D341Med (cell line): ENCODE measurements at regions not wholly inside any gene's neighbourhood (a gene's known extent, or its start where the extent isn't known, plus 50 kb on each side); places are given as distances from the start of the nearest gene placed in this dataset.

ENCODE experiments used
- DNase-seq: peaks from one replicate; pipeline ENCODE4 v3.0.0; 2012; ENCODE audit warnings: low spot score

DNA sequence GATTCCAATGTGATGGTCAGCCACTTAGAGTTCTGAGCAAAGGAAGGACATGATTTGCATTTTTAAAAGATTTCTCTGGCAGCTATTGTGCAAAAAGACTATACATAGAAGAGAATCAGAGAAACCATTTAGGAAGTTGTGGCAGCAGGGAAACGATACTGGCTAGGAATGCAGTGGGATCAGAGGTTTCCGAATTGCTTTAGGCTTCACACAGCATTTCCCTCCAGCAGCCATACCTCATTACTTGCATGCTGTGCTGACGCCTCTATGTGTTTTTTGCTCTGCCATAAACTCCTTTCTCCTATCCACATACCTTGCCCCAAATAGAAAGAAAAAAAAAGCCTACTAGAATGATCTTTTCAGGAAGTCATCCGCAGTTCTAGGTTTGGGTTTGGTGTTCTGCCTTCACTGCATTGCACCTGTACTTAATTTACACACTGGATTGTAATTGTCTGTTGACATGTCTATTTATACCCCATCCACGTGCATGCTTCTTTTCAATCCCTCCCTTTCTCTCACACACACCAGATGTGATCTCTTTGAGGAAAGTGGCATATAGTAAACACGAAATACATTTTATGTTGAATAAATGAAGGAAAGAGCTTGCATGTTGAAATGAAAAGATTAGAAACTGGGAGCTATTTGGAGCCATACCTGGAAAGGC lies 860.3 kb upstream of the SEMA6D start:
- no peak for DNase-seq

DNA sequence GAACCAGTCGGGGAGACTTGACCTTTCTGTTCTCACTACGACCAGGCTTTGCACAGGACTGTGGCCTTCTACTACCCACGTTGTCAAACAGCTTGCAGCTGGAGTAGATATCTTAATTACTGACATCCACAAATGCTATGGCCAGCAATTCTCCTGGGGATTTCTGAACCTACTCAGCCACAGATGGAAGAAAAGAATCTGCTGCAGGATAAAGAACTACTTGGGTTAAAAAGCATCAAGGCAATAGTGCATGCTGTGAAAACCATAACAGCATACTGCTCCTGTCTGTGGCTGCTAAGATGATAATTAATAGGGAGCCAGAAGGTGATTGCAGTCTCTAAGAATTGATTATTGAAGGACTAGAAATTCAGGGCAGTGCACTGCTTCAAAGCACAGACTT lies 859.2 kb upstream of the SEMA6D start:
- DNase-seq = peak; percentile 35

DNA sequence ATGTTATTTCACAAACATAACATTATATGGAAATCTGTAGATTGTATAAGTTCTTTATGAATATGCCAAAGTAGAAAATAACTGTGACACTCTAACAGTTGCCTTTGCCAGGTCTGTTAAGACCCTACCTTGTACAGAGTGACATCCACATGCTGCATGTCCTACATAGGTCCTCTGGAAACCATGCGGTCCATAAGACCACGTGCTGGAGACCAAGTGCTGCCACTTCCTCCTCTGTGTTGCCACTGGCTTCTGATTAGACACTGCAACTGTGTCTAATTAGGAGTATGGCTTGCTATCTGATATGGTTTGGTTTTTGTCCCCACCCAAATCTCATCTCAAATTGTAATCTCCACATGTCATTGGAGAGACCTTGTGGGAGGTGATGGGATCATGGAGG lies 855.5 kb upstream of the SEMA6D start:
- DNase-seq = no peak

DNA sequence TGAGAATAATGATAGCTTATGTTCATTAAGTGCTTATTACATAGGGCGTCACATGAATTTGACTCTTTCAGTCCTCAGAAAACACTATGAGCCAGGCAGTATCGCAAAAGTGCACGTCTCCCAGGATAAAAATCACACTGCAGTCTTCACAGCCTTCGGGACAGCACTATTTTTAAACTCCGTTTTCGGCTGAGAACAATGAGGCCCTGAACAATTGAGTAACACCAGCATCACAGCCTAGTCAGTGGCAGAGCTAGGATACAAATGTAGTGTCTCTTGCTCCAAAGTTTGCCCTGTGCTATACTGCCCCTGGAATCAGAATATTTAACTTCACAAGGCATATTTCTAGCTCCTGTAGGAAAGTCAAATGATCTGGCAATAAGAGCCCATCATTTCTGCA lies 852.1 kb upstream of the SEMA6D start:
- DNase-seq = no peak

DNA sequence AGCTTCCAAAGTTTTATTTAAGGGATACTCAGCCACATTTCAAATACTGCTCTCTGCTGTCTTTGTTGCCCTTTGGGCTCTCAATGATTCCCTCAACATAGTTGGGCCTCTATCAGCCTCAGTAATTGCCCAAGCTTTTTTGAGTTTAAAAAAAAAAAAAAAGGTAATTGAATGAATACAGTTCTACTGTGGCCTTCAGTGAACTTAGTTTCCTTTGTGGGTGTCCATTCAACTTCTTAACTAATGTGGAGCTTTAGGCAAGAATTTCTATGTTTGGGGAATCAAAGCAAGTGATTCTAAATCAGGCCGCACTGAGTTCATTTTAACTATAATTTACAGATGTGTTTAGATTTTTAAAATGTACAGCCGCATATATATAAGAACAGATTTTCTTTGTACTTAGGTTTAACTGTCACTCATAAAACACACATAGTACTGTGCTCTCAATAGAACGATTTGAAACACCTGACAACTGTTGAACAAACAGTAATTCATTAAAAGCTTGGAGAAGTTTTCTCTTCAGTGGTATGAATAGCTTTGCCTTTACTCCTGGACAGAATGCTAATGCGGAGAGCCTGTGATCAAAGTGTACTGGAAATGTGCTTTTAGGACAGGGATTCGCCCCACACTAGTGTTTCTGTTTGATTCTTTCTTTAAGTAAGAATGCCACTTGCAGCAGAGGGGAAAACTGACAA lies 844.9 kb upstream of the SEMA6D start:
- DNase-seq = no peak

DNA sequence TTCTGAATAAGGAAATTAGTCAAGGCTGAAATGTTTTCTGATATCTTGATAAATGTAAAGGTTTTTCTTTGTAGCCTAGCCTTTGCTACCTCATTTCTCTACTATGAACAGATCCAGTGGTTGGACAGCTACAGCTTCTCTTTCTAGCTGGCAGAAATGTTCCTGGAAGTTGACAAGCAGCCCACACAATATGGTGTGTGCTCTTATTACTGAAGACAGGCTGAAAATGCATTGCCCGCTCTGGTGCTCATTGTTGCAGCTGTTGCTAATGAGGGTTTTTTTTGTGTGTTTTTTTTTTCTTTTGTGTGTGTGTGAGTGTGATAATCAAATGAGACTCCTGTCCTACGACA lies 844.3 kb upstream of the SEMA6D start:
- no peak for DNase-seq

DNA sequence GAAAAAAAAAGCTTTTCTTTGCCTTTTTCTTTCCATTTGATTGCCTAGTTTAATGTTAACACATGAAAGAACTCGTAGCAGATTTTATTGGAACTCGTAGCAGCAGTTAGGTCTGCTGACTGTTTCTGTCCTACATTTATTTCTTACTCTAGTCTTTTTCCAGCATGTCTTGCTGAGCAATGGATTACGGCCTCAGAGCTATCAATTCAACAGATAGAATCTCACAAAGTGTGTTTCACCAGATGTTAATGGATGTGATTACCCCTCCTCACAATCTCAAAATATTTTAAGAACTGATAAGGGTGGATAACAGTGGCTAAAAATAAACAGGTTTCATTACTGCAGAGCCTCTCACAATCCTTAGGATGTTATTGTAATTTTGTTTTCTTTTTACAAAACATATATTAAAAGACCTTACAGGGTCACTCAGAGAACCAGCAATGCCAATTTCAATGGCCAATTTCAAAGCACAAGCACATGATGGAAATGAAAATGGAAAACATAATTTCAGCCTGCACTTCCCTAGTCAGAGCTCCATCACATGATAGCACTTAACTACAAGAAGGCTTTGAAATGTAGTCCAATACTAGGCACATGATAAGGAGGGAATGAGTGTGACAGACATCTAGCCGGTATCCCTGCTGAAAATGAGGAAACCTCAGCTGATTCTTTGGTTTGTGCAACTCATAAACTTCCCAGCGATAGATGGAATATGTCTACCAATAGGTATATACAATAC lies 838.1 kb upstream of the SEMA6D start:
- no peak for DNase-seq

DNA sequence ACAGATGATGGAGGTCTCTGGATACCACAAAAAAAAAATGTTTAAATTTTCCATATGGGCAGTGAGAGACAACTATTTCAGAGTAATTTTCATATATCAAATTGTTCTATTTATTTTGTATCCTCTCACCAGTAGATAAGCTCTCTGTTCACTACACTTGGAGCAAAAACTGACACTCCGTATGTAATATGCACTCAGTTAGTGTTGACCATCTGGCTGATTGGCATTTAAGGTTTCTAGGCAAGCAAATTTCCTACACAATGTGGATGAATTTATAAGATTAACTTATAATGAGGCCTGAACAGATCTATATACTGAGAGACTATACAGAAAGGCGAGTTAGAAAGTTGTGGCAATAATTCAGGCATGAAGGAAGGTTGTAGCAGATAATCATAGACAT lies 836.5 kb upstream of the SEMA6D start:
- DNase-seq = no peak

DNA sequence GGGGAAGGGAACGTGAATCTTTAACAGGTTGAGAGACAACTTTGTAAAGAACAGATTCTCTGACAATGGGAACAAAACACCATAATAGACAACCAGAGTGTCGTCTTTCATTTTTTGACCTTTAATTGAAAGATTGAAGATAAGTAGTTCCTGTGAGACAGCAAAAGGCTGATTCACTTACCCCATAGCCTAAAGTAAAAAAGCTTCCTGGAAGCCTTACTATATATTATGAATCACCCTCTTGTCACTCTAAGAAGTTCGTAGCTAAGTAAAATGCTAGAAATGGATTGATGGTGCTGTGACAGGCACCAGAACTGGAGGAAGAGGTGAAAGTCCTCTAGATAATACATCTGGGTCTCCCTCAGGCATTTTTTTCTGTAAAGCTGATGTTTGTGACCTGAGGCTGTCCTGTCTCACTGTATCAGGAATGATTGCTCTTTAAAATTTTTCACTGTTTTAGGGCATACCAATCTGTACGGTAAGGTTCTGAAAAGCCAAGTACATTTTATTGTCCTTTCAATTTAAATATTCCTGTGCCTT lies 824.6 kb upstream of the SEMA6D start:
- DNase-seq = no peak

DNA sequence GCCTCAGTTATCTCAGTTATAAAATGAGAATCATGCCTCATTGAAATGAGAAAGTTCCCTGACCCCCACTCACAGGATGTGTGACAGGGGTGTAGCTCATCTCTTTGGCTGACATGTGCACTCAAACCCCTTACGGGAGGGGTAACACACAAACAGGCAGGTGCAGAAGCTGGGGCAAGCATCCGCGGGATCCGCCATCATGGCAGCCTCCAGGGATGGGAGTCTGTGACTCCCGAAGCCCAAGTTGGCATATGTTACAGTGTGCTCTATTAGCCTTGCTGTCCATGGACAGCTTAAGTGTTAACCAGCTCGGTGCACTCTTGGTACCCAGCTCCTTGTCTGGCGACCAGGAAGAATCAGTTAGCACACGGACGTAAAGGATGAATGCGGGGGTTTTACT lies 822.7 kb upstream of the SEMA6D start:
- no peak for DNase-seq

DNA sequence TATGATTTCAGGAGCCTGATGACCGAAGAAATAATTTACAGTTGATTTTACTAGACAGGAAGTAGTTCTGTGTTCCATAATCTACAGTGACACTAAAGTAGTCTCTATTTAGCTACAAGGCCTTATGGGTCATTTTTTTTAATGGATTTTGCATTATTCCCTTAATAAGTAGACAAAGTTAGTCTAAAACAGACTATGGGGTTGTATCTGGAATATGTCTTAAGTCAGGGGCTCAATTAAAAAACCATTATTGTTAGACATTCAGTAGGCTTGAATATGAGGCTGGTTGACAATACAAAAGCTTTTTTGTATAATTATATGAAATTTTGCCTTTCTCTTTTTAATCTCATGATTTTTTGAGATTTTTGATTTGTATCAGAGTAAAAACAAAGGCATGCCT lies 820.0 kb upstream of the SEMA6D start:
- DNase-seq = no peak

DNA sequence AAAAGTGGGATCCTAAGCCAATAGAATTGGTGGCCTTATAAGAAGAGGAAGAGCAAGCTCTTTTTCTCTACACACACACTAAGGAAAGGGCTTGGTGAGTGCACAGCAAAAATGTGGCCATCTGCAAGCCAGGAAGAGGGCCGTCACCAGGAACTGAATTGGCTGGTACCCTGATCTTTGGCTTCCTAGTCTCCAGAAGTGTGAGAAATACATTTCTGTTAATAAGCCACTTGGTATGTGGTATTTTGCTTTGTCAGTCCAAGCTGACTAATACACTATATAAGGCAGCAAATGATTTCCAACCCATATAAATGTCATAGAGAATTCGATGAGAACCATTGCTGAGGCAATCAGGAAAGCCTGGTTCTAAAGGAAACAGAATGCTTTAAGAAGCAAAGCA lies 816.3 kb upstream of the SEMA6D start:
- no peak for DNase-seq

DNA sequence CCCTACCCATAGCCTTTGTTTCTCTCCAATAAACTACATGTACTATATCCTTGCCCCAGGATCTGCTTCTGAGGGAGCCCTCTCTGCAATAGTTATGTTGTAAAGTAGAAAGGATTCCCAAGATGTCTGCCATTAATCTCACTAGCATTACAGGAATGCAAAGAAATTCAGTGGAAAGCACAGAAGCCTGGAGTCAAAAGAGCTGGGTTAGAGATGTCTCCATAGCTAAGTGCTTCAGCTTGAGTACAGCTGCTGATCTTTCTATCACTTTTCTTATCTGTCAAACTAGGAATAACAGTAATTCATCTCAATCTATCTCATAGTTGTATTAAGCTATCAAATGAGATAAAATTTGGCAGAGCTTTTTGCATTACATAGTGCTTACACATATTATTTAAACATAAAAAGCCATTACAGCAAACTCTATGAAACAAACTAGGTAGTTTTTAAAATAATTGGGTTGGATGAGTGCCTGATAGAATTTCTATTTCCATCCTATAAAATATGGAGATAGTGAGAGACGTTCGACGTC lies 799.5 kb upstream of the SEMA6D start:
- DNase-seq = no peak

DNA sequence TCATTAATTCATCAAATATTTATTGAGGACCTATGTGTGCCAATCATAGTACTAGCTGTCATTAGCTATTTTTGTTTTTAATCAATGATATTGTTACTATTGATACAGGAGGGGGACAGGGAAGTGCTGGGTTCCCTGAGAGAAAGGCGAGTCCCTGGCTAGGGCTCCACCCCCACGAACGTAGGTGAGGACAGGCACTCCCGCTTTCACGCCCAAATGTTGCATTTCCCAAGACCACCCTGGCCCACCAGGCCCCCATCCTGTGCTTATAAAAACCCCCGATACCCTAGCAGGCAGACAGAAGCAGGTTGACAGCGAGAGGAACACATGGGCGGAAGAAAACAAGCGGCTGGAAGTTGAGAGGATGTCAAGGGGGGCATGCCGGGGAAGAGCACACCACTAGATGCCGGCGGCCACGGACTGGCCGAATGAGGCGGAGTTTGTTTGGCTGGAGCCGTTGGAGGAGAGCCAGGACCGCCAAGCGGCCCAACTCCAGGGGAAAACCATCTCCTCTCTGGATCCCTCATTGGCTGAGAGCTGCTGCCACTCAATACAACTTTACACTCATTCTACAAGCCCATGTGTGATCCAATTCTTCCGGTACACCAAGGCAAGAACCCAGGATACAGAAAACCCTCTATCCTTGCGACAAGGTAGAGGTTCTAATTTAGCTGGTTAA lies 798.7 kb upstream of the SEMA6D start:
- no peak for DNase-seq

DNA sequence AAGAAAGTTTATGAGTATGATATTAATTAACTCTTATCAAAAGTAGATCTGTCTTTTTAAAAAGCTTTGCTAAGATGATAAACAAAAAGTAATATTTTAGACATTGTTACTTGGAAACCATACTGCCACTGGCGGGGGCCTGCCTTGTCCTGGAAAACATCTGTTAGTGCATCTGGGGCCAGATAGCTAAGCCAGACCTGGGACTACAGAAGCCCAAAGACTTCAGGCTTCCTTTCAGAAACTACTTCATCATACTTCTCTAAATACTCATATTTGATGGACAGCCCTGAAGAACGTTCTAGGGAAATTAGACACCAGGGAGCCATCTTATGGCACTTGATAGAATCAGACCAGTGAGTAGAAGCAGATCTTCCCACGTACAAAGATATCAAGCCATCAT lies 795.4 kb upstream of the SEMA6D start:
- no peak for DNase-seq

DNA sequence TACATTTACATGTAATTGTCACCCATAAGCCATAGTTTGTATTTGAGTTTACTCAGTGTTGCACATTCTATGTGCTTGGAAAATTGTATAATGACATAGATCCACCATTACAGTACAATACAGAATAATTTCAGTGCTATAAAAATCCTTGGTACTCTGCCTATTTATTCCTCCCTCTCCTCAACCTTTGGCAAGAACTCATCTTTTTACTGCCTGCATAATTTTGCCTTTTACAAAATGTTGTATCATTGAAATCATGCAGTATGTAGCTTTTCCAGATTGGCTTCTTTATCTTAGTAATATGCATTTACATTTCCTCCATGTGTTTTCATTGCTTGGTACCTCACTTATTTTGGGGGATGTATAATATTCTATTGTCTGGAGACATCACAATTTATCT lies 786.9 kb upstream of the SEMA6D start:
- DNase-seq = no peak

DNA sequence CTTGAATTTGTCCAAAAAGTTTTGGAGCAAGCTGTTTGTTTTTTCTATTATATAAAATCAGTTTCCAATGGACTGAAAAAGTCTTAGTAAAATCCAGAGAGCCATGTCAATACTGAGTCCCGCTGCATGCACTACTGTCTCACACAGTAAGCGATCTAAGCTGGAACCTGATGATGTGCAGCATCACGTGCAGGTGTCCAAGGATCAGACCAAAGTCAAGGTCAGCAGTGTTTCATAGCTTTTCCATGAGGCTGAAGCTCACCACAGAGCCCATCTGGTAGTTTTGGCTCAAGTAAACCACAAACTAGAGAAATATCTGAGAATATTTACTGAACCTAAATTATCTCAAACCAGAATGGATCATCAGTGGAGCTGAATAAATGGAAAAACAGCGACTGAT lies 784.0 kb upstream of the SEMA6D start:
- DNase-seq = no peak

DNA sequence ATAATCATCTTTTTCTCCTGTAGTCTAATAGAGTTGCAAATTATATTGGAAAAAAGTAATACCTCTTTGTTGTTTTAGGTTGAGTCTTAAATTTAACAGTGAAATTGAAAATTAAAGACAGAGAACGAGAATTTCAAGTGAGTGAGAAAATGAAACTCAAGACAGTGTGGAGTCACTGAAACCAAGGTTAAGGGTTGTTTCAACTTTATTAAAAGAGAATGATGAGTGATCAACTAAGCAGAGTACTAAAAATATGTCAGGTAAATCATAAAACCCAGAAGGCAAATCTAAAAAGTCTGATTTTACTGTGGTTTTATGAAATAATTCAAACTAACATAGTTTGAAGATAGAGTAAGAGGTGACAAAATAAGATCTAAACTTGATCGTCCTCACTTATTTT lies 782.5 kb upstream of the SEMA6D start:
- no peak for DNase-seq

DNA sequence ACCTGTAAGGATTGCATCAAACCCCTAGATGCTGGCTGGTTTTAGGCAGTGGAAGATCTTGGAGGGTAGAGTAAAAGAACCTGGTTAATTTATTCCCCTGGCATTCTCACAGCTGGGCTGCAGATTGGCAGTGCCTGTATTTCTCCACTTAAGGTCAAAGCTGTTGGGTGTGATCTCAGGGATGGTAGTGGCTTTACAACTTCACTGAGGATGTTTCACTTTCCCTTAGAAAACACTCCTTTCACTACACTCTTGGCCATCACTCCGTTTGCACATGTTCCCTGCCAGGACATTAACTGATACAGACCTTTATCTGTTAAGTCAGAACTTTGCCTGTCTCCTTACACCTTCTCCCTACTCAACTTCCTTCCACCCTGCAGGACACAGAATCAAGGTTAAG lies 779.1 kb upstream of the SEMA6D start:
- no peak for DNase-seq

DNA sequence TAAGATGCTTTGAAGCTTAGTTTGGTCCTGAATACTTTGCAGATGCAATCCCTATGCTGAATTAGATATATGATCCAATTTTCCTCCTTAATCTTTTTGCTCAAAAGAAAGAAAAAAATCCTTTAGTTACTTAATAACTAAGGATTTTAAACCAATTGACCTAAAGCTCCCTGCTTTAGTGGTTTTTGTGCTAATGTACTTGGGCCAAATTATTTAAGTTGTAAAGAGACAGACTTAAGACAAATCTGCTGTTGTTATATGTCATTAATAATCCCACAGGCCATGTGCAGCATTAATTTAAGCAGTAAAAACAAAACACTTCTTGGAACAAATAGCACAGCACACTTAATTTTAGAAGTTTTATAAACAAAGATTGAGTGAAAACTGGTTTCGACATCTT lies 776.1 kb upstream of the SEMA6D start:
- no peak for DNase-seq

DNA sequence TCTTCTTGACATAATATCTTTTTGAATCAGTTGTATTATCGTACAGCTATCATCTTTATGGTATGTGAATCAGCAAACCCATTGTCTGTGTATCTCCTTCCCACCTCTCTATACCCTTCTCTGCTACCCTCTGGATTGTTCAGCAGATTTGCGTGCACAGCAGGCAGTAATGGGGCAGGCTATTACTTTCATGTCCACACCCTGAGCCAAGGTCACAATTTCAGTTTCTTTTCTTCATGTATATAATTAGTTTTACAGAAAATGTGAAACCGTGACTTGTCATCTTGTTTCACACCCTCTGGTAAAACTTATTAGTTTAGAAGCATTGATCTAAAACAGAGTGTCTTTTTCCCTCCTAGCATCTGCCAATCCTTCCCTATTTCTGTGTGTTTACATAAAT lies 770.4 kb upstream of the SEMA6D start:
- DNase-seq = no peak

DNA sequence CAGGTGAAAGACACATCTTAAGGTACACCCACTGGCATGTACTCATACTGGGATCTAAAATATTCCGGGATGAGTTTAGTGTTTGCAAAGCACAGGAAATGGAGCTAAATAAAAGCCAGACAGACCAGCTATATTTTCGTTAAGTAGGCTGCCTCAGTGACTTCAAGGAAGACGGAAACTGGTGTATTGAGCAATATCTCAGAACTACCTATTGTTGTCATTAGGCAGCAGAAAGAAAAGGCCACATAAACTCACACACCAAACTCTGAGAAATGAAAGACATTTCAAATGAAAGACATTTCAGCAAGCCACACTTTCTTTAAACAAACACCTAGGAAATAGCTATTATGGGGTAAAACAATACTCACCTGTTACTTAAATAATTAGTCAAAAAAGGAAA lies 761.7 kb upstream of the SEMA6D start:
- no peak for DNase-seq

DNA sequence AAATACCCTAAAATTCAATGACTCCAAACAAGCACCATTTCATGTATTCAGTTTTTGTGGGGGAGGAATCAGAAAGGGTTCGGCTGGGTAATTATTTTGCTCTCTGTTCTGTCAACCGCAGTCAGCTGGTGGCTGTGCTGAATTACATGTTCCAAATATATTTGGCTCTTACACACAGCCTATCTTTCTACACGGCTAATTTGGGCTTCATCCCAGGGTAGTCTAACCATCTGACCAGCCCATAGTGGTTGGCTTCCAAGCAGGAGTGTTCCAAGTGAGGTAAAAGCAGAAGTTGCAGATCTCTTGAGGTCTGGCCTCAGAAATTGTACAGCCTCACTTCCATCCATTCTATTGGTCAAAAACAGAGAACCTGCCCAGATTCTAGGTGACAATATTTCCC lies 760.8 kb upstream of the SEMA6D start:
- no peak for DNase-seq
